Mucosa of stomach (tissue), 1 donor: ENCODE measurements at regions not wholly inside any gene's neighbourhood (a gene's known extent, or its start where the extent isn't known, plus 50 kb on each side); places are given as distances from the start of the nearest gene placed in this dataset.

Experiments used
- H3K27me3 ChIP-seq: one replicate; pipeline ENCODE4 v1.7.0; 2013; ENCODE audit warnings: mild to moderate bottlenecking, low read length; ENCODE audit not compliant: control insufficient read depth, insufficient read depth
- H3K36me3 ChIP-seq: one replicate; pipeline ENCODE4 v1.7.0; 2013; ENCODE audit warnings: low read length; ENCODE audit not compliant: control insufficient read depth, insufficient read depth
- H3K4me1 ChIP-seq: one replicate; pipeline ENCODE4 v1.7.0; 2013; ENCODE audit warnings: mild to moderate bottlenecking, low read length; ENCODE audit not compliant: control insufficient read depth, insufficient read depth
- H3K4me3 ChIP-seq: one replicate; pipeline ENCODE4 v1.7.0; 2013; ENCODE audit warnings: low read length
- H3K9ac ChIP-seq: one replicate; pipeline ENCODE4 v1.7.0; 2013; ENCODE audit warnings: mild to moderate bottlenecking, low read length, moderate library complexity
- H3K9me3 ChIP-seq: one replicate; pipeline ENCODE4 v1.7.0; 2013; ENCODE audit warnings: mild to moderate bottlenecking, low read length, moderate library complexity; ENCODE audit not compliant: control insufficient read depth
- donor health status: Pancreatic carcinoma.

DNA sequence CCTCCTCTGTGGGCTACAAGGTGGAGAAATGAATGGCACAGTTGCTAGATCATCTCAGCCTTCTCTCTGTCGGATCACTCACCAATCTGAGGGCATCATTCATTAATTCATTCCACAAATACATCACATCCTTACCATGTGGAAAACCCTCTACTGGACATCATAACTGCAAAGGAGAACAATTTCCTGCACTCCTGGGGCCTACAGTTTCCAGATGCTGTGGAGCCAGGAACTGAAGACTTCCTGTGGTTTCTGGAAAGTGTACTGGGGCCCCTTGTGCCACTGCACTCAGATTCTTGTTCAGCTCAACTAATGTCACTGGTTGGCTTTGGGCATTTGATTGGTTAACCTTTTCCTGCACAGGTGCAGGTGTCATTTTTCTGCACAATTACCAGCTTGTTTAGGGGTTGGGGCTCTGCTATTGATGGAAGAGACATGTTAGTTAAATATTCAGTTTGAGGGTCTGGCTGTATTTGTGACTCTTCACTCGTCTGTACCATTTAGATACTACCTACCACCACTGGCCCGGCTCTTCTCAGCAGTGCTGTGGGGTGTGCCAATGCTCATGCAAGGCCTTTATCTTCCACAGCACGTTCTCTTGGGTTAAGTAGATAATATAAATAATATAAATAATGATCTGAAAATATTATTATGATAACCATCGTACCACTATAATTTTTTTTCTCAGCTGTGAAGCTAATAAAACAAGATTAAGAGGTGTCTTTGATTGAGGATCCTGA is 427.3 kb downstream of the TSN start:
- no peaks in the 10 kb centered on the region for H3K4me1 ChIP-seq
- H3K9me3 ChIP-seq = no peaks in the 10 kb centered on the region
- no peak overlapping the region for H3K9ac ChIP-seq
- H3K36me3 ChIP-seq = no peaks in the 10 kb centered on the region
- H3K4me3 ChIP-seq = no peak overlapping the region
- H3K27me3 ChIP-seq = no peaks in the 10 kb centered on the region

DNA sequence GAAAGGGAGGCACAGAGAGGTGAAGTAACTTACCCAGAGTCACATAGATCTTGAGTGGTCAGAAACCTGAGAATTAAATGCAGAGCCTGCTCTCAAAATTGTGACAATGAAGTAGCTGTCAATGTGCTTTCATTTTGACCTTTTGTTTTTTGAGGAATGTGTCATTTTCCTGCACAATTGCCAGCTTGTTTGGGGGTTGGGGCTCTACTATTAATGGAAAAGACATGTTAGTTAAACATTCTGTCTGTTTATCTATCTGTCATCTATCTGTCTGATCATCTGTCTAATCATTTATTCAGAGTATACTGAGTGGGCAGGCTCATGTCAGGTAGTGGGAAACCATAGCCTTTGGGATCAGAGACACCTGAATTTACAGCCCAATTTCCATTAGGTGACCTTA is 428.4 kb downstream of the TSN start:
- Histone ChIP-seq H3K4me1 (no peaks in the 10 kb centered on the region), H3K9ac (no peak overlapping the region), H3K27me3 (no peaks in the 10 kb centered on the region), H3K4me3 (no peak overlapping the region), H3K36me3 (no peaks in the 10 kb centered on the region), H3K9me3 (no peaks in the 10 kb centered on the region)

DNA sequence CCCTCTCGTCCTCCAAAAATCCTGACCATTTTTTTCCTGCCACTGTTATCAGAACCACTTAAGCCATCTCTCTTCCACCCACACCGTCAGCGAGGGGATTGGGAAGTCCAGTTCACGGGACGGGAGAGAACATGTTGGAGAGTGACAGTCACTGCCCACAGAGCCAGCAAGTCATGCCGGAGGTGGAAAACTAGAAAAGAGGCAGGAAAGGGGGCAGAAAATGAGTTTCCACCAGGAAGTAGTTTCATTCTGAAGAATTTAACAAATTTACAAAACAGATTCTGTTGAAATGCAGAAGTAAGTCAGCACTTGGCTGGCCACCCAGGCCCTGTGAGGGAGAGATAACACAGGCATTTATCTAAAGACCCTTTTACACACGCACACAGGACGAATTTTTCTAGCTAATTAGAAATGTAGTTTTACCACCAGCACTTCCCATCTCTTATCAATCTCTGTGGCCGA is 431.3 kb downstream of the TSN start:
- Histone ChIP-seq H3K4me1 (no peaks in the 10 kb centered on the region), H3K4me3 (no peak overlapping the region), H3K9me3 (no peaks in the 10 kb centered on the region), H3K27me3 (no peaks in the 10 kb centered on the region), H3K9ac (no peak overlapping the region), H3K36me3 (no peaks in the 10 kb centered on the region)

GRCh38 chr2:122191331-122191730 is 435.9 kb downstream of the TSN start:
- Histone ChIP-seq H3K27me3 (no peaks in the 10 kb centered on the region), H3K9ac (no peak overlapping the region), H3K9me3 (no peaks in the 10 kb centered on the region), H3K4me3 (no peak overlapping the region), H3K36me3 (no peaks in the 10 kb centered on the region), H3K4me1 (no peaks in the 10 kb centered on the region)

DNA sequence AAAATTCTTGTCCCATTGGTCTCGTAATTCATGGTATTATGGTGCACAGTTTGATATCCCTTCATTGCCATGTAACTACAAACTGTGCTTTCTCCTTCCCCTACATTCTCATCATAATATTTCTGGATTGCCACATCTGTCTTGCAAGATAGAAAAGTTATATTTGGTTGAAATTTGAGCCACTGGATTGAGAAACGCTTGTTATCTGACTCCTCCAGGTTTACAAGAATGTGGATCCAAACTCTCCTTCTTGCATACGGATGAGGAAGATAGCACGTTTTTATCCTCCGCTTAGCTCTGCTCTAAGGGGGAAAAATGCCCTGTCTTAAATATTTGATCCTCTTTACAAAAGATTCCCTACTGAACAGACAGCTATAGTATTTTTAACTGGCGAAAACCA is 438.2 kb downstream of the TSN start:
- Histone ChIP-seq H3K4me3 (no peak overlapping the region), H3K9me3 (no peaks in the 10 kb centered on the region), H3K4me1 (no peaks in the 10 kb centered on the region), H3K9ac (no peak overlapping the region), H3K27me3 (no peaks in the 10 kb centered on the region), H3K36me3 (no peaks in the 10 kb centered on the region)

GRCh38 chr2:122194546-122194945 is 439.1 kb downstream of the TSN start:
- Histone ChIP-seq H3K36me3 (no peaks in the 10 kb centered on the region), H3K9ac (no peak overlapping the region), H3K4me1 (no peaks in the 10 kb centered on the region), H3K9me3 (no peaks in the 10 kb centered on the region), H3K4me3 (no peak overlapping the region), H3K27me3 (no peaks in the 10 kb centered on the region)

DNA sequence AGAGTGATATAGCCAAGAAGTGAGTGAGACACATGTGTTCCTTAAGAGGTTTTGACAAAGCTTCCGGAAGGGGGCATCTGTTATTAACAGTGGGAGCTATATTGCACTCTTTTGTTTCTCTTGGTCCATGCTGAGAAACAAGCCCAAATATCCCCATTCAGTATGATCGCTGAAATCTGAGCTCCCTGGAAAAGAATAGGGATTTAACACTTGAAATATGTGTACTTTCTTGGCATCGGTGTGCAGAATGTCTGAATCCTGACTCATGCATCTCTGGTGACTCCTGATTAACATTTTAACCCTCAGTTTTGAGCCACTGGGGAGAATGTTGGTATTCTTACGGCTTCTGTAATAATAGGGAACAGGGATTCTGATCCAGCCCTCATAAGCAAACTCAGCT is 448.1 kb downstream of the TSN start:
- Histone ChIP-seq H3K27me3 (no peaks in the 10 kb centered on the region), H3K4me3 (no peak overlapping the region), H3K36me3 (no peaks in the 10 kb centered on the region), H3K9ac (no peak overlapping the region), H3K4me1 (no peaks in the 10 kb centered on the region), H3K9me3 (no peaks in the 10 kb centered on the region)

GRCh38 chr2:122205641-122206040 is 450.2 kb downstream of the TSN start:
- H3K4me1 ChIP-seq = no peaks in the 10 kb centered on the region
- H3K9me3 ChIP-seq = no peaks in the 10 kb centered on the region
- no peaks in the 10 kb centered on the region for H3K27me3 ChIP-seq
- no peaks in the 10 kb centered on the region for H3K36me3 ChIP-seq
- H3K9ac ChIP-seq = no peak overlapping the region
- H3K4me3 ChIP-seq = no peak overlapping the region

DNA sequence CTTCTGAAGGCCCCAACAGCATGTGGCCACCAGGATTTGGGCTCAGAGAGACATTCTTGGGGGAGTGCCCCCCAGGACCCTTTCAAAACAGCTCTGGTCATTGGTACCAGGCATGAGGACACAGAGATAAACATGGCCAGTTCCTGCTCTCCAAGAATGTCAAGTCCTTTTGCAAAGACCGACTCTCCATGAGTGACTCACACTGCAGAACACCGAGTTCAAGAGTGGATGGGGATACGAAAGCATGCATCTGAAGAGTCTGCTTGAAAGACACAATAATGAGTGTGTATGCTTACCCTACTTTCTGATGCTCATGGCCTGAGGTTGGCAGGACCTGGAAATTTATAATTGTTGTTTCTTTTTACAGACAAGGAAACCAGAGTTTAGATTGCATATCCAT is 450.6 kb downstream of the TSN start:
- Histone ChIP-seq H3K4me1 (no peaks in the 10 kb centered on the region), H3K36me3 (no peaks in the 10 kb centered on the region), H3K4me3 (no peak overlapping the region), H3K9me3 (no peaks in the 10 kb centered on the region), H3K9ac (no peak overlapping the region), H3K27me3 (no peaks in the 10 kb centered on the region)

DNA sequence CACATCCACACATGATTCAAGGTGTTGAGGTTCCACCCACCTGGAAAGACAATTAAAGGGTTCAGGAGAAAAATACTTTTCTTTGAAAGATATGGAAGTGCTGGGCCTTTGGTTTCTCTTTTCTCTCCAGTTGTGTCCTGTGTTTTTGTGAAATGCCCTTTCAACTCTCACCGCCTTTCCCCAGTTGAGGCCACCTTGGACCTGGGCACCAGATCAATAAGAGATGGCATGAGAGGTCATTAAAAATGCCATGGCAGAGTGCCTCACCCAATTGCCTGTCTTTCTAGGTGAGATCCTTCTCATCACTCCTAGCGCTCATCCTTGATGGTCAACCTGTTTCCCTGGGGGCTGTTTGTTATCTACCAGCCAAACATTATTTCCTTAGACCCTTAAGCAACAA is 453.9 kb downstream of the TSN start:
- no peaks in the 10 kb centered on the region for H3K36me3 ChIP-seq
- H3K9me3 ChIP-seq = no peaks in the 10 kb centered on the region
- no peaks in the 10 kb centered on the region for H3K4me1 ChIP-seq
- no peak overlapping the region for H3K4me3 ChIP-seq
- no peaks in the 10 kb centered on the region for H3K27me3 ChIP-seq
- no peak overlapping the region for H3K9ac ChIP-seq

DNA sequence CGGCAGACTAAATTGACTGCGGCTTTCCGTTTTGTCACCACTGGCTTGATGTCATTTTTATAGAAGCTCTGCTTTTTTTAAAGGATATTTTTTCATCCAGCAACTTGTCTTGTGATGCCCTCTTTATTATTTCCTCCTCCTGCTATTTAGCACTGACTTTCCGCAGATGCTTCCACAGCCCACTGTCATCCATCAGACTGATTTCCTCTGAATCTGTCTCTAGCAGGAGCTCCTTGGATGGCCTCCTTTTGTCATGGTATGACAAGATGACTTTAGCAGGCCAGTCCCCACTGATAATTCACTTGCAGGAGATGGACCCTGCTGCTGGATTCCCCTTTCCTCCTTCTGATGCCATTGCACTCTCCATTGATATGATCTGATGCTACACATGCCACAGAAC is 454.6 kb downstream of the TSN start:
- Histone ChIP-seq H3K27me3 (no peaks in the 10 kb centered on the region), H3K36me3 (no peaks in the 10 kb centered on the region), H3K4me3 (no peak overlapping the region), H3K4me1 (no peaks in the 10 kb centered on the region), H3K9ac (no peak overlapping the region), H3K9me3 (no peaks in the 10 kb centered on the region)

- H3K4me1 ChIP-seq = no peaks in the 10 kb centered on the region
These were observed 455.7 kb downstream of the TSN start for GRCh38 chr2:122210898-122211856.

More at GRCh38 chr2:122210898-122211856, 455.7 kb downstream of the TSN start:
- no peak overlapping the region for H3K9ac ChIP-seq
- H3K27me3 ChIP-seq = no peaks in the 10 kb centered on the region
- no peak overlapping the region for H3K4me3 ChIP-seq
- no peaks in the 10 kb centered on the region for H3K36me3 ChIP-seq
- H3K9me3 ChIP-seq = no peaks in the 10 kb centered on the region
